ENCODE measurements at regions not wholly inside any gene's neighbourhood (a gene's known extent, or its start where the extent isn't known, plus 50 kb on each side); places are given as distances from the start of the nearest gene placed in this dataset.

- Mint-ChIP-seq H3K36me3 (no peaks in the 10 kb centered on the region), H3K9me3 (peaks cover 5% of the 10 kb centered on the region), H3K4me1 (ENCODE audit: unreplicated experiment) (peaks cover 6% of the 10 kb centered on the region), H3K27me3 (no peaks in the 10 kb centered on the region), H3K27ac (peak overlapping the region; percentile 71), H3K4me3 (peak overlapping the region; percentile 29)
- no peak for DNase-seq (ENCODE audit: extremely low spot score, unreplicated experiment)
- TF ChIP-seq, protein P1, sequence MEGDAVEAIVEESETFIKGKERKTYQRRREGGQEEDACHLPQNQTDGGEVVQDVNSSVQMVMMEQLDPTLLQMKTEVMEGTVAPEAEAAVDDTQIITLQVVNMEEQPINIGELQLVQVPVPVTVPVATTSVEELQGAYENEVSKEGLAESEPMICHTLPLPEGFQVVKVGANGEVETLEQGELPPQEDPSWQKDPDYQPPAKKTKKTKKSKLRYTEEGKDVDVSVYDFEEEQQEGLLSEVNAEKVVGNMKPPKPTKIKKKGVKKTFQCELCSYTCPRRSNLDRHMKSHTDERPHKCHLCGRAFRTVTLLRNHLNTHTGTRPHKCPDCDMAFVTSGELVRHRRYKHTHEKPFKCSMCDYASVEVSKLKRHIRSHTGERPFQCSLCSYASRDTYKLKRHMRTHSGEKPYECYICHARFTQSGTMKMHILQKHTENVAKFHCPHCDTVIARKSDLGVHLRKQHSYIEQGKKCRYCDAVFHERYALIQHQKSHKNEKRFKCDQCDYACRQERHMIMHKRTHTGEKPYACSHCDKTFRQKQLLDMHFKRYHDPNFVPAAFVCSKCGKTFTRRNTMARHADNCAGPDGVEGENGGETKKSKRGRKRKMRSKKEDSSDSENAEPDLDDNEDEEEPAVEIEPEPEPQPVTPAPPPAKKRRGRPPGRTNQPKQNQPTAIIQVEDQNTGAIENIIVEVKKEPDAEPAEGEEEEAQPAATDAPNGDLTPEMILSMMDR (conservative IDR thresholded peaks at IDR 0.05), result no peak
These were observed 67.0 kb upstream of the SIRPA start for GRCh38 chr20:1827974-1828785.

GRCh38 chr20:1827510-1827973 is 67.7 kb upstream of the SIRPA start:
- no peak overlapping the region for H3K27ac Mint-ChIP-seq
- DNase-seq (ENCODE audit: extremely low spot score, unreplicated experiment), result no peak
- H3K9me3 Mint-ChIP-seq, result peaks cover 8% of the 10 kb centered on the region
- no peaks in the 10 kb centered on the region for H3K36me3 Mint-ChIP-seq
- H3K4me3 Mint-ChIP-seq, result no peak overlapping the region
- H3K4me1 Mint-ChIP-seq (ENCODE audit: unreplicated experiment), result peaks cover 6% of the 10 kb centered on the region
- H3K27me3 Mint-ChIP-seq, result no peaks in the 10 kb centered on the region
- TF ChIP-seq, protein P1 (conservative IDR thresholded peaks at IDR 0.05), result no peak

GRCh38 chr20:1825938-1826445 is 69.2 kb upstream of the SIRPA start:
- no peak for DNase-seq (ENCODE audit: extremely low spot score, unreplicated experiment)
- peaks cover 8% of the 10 kb centered on the region for H3K9me3 Mint-ChIP-seq
- TF ChIP-seq, protein P1 (conservative IDR thresholded peaks at IDR 0.05), result no peak
- peaks cover 4% of the 10 kb centered on the region for H3K27me3 Mint-ChIP-seq
- no peaks in the 10 kb centered on the region for H3K36me3 Mint-ChIP-seq
- peaks cover 6% of the 10 kb centered on the region for H3K4me1 Mint-ChIP-seq (ENCODE audit: unreplicated experiment)
- no peak overlapping the region for H3K27ac Mint-ChIP-seq
- H3K4me3 Mint-ChIP-seq, result no peak overlapping the region

GRCh38 chr20:1825507-1825906 is 69.7 kb upstream of the SIRPA start:
- Mint-ChIP-seq H3K9me3 (peaks cover 8% of the 10 kb centered on the region), H3K4me1 (ENCODE audit: unreplicated experiment) (peaks cover 6% of the 10 kb centered on the region), H3K27me3 (peaks cover 4% of the 10 kb centered on the region), H3K27ac (no peak overlapping the region), H3K4me3 (no peak overlapping the region), H3K36me3 (no peaks in the 10 kb centered on the region)
- no peak for DNase-seq (ENCODE audit: extremely low spot score, unreplicated experiment)
- TF ChIP-seq, protein P1 (conservative IDR thresholded peaks at IDR 0.05), result no peak

- H3K4me1 Mint-ChIP-seq (ENCODE audit: unreplicated experiment), result peaks cover 6% of the 10 kb centered on the region
- peaks cover 5% of the 10 kb centered on the region for H3K27me3 Mint-ChIP-seq
- no peak overlapping the region for H3K4me3 Mint-ChIP-seq
- no peak overlapping the region for H3K27ac Mint-ChIP-seq
- TF ChIP-seq, protein P1 (conservative IDR thresholded peaks at IDR 0.05), result no peak
- H3K9me3 Mint-ChIP-seq, result peaks cover 8% of the 10 kb centered on the region
- no peaks in the 10 kb centered on the region for H3K36me3 Mint-ChIP-seq
- DNase-seq (ENCODE audit: extremely low spot score, unreplicated experiment), result no peak
These were observed 70.4 kb upstream of the SIRPA start for GRCh38 chr20:1824834-1825233.

Measured in type B pancreatic cell (in vitro differentiated cells).